ENCODE measurements at regions not wholly inside any gene's neighbourhood (a gene's known extent, or its start where the extent isn't known, plus 50 kb on each side); places are given as distances from the start of the nearest gene placed in this dataset.

- TF ChIP-seq, protein P1, sequence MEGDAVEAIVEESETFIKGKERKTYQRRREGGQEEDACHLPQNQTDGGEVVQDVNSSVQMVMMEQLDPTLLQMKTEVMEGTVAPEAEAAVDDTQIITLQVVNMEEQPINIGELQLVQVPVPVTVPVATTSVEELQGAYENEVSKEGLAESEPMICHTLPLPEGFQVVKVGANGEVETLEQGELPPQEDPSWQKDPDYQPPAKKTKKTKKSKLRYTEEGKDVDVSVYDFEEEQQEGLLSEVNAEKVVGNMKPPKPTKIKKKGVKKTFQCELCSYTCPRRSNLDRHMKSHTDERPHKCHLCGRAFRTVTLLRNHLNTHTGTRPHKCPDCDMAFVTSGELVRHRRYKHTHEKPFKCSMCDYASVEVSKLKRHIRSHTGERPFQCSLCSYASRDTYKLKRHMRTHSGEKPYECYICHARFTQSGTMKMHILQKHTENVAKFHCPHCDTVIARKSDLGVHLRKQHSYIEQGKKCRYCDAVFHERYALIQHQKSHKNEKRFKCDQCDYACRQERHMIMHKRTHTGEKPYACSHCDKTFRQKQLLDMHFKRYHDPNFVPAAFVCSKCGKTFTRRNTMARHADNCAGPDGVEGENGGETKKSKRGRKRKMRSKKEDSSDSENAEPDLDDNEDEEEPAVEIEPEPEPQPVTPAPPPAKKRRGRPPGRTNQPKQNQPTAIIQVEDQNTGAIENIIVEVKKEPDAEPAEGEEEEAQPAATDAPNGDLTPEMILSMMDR (conservative IDR thresholded peaks at IDR 0.05), result no peak
- peak overlapping the region; percentile 45; the same call in 1 of the 2 replicates for H3K27ac ChIP-seq
Observed at GRCh38 chr2:104904889-104905288, 51.0 kb downstream of the POU3F3 start.

GRCh38 chr2:104909317-104909716 is 55.4 kb downstream of the POU3F3 start:
- TF ChIP-seq, protein P1 (conservative IDR thresholded peaks at IDR 0.05), result no peak
- no peak overlapping the region for H3K27ac ChIP-seq

GRCh38 chr2:104914509-104914908 is 60.6 kb downstream of the POU3F3 start:
- H3K27ac ChIP-seq, result peak overlapping the region; percentile 82
- TF ChIP-seq, protein P1 (conservative IDR thresholded peaks at IDR 0.05), result no peak

DNA sequence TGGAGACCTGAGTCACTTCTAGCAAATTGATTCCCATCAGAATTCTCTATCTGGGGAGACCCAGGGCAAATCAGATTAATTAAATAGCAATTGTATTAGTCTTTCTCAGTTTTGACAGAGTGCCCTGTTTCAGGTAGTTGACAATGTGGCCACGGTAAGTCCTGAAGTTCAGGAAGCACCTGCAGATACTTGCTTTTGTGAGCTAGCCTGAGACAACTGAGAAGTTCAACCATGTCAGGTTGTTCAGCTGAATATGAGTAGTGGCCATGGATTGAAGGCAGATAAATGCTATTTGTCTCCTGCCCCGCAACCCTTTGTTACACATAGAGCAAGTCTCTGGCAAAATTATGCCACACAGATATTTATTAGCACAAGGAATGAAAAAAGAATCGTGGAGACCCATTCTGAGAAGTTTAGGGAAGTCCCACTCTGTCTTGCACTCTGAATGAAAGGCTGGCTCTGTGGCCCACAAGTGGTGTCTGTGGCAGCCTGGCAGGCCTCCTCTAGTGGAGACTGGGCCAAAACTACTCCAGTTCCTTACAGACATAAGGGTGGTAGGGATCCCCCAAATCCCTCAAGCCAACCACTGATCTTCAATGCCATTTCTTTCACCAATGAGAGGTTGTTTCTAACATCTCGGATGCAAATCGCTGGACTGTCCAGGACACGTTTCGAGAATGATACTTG is 61.3 kb downstream of the POU3F3 start:
- peak overlapping the region; percentile 82 for H3K27ac ChIP-seq
- TF ChIP-seq, protein P1 (conservative IDR thresholded peaks at IDR 0.05), result no peak

DNA sequence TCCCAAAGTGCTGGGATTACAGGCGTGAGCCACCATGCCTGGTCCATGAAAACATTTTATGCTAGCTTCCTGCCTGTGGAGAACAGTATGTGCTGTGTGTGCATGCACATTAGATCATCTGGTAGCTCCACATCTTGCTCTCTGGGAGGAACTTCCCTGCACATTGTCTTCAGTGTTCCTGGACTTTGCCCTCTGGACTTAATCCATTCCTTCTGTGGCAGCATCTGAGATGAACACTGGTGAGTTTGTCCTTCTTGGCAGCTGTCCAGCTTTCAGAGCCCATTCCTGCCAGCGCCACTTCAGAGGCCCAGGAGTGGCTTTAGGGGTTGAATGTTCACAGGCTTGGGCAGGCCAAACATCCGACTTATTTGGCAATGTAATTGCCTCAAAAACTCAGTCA is 65.2 kb downstream of the POU3F3 start:
- H3K27ac ChIP-seq, result peak overlapping the region; percentile 32; the same call in 1 of the 2 replicates
- TF ChIP-seq, protein P1 (conservative IDR thresholded peaks at IDR 0.05), result no peak

GRCh38 chr2:104923665-104924064 is 69.8 kb downstream of the POU3F3 start:
- H3K27ac ChIP-seq, result no peak overlapping the region
- TF ChIP-seq, protein P1 (conservative IDR thresholded peaks at IDR 0.05), result peak; percentile 22

GRCh38 chr2:104929663-104930062 is 75.7 kb downstream of the POU3F3 start:
- TF ChIP-seq, protein P1 (conservative IDR thresholded peaks at IDR 0.05), result no peak
- H3K27ac ChIP-seq, result no peak overlapping the region
